ENCODE measurements at regions not wholly inside any gene's neighbourhood (a gene's known extent, or its start where the extent isn't known, plus 50 kb on each side); places are given as distances from the start of the nearest gene placed in this dataset.

GRCh38 chr4:31411565-31411964 lies 691.4 kb downstream of the PCDH7 start:
- Mint-ChIP-seq H3K4me3 (no peak overlapping the region), H3K27me3 (ENCODE audit: low read depth in 2 of 2) (no peaks in the 10 kb centered on the region), H3K36me3 (no peaks in the 10 kb centered on the region), H3K27ac (no peak overlapping the region), H3K9me3 (peaks cover 21% of the 10 kb centered on the region in 2 donors), H3K4me1 (no peaks in the 10 kb centered on the region)
- Histone ChIP-seq H3K4me3 (ENCODE audit: low read length) (no peak overlapping the region), H3K9me3 (ENCODE audit: control insufficient read depth, insufficient read depth, low read length) (peaks cover 4% of the 10 kb centered on the region), H3K27ac (ENCODE audit: low read length) (no peak overlapping the region), H3K4me1 (ENCODE audit: control insufficient read depth, insufficient read depth, low read length) (no peaks in the 10 kb centered on the region), H3K36me3 (ENCODE audit: control insufficient read depth, insufficient read depth, low read length) (no peaks in the 10 kb centered on the region), H3K27me3 (ENCODE audit: control insufficient read depth, insufficient read depth, low read length) (no peaks in the 10 kb centered on the region)
- no peak for ATAC-seq
- intact Hi-C loops (cut with micrococcal nuclease) = no loop called here
- no CpG with 5 or more reads among the region's 1 CpG for WGBS (ENCODE audit: insufficient coverage)
- no peak for DNase-seq
- no peak for TF ChIP-seq CTCF (IDR thresholded peaks at IDR 0.05)

- Mint-ChIP-seq H3K4me3 (no peak overlapping the region), H3K27me3 (ENCODE audit: low read depth in 2 of 2) (no peaks in the 10 kb centered on the region), H3K4me1 (no peaks in the 10 kb centered on the region), H3K27ac (no peak overlapping the region), H3K9me3 (peaks cover 12 to 26% of the 10 kb centered on the region in 2 donors), H3K36me3 (no peaks in the 10 kb centered on the region)
- WGBS (ENCODE audit: insufficient coverage) = 91% methylated on average over 2 of the region's 3 CpGs
- H3K27me3 ChIP-seq (ENCODE audit: control insufficient read depth, insufficient read depth, low read length) = no peaks in the 10 kb centered on the region
- H3K4me3 ChIP-seq (ENCODE audit: low read length) = no peak overlapping the region
- intact Hi-C loops (cut with micrococcal nuclease) = no loop called here
- no peak for TF ChIP-seq CTCF (IDR thresholded peaks at IDR 0.05)
- no peak overlapping the region for H3K27ac ChIP-seq (ENCODE audit: low read length)
- ATAC-seq (no peak), DNase-seq (no peak)
- no peaks in the 10 kb centered on the region for H3K4me1 ChIP-seq (ENCODE audit: control insufficient read depth, insufficient read depth, low read length)
- H3K9me3 ChIP-seq (ENCODE audit: control insufficient read depth, insufficient read depth, low read length) = no peaks in the 10 kb centered on the region
- H3K36me3 ChIP-seq (ENCODE audit: control insufficient read depth, insufficient read depth, low read length) = no peaks in the 10 kb centered on the region
Observed at GRCh38 chr4:31415629-31416028, 695.5 kb downstream of the PCDH7 start.

- WGBS (ENCODE audit: insufficient coverage) = 86% methylated on average over 7 of the region's 7 CpGs
- Histone ChIP-seq H3K9me3 (ENCODE audit: control insufficient read depth, insufficient read depth, low read length) (no peaks in the 10 kb centered on the region), H3K27ac (ENCODE audit: low read length) (no peak overlapping the region), H3K4me3 (ENCODE audit: low read length) (no peak overlapping the region), H3K36me3 (ENCODE audit: control insufficient read depth, insufficient read depth, low read length) (no peaks in the 10 kb centered on the region), H3K4me1 (ENCODE audit: control insufficient read depth, insufficient read depth, low read length) (no peaks in the 10 kb centered on the region), H3K27me3 (ENCODE audit: control insufficient read depth, insufficient read depth, low read length) (no peaks in the 10 kb centered on the region)
- DNase-seq = no peak
- no peaks in the 10 kb centered on the region for H3K36me3 Mint-ChIP-seq
- H3K4me1 Mint-ChIP-seq = no peaks in the 10 kb centered on the region
- ATAC-seq = no peak
- no peak for TF ChIP-seq CTCF (IDR thresholded peaks at IDR 0.05)
- no peaks in the 10 kb centered on the region for H3K27me3 Mint-ChIP-seq (ENCODE audit: low read depth in 2 of 2)
- H3K27ac Mint-ChIP-seq = no peak overlapping the region
- peaks cover 8 to 20% of the 10 kb centered on the region in 2 donors for H3K9me3 Mint-ChIP-seq
- intact Hi-C loops (cut with micrococcal nuclease) = no loop called here
- H3K4me3 Mint-ChIP-seq = no peak overlapping the region
Observed at GRCh38 chr4:31416498-31416897, 696.3 kb downstream of the PCDH7 start.

GRCh38 chr4:31417040-31417439 lies 696.9 kb downstream of the PCDH7 start:
- Mint-ChIP-seq H3K36me3 (no peaks in the 10 kb centered on the region), H3K27me3 (ENCODE audit: low read depth in 2 of 2) (no peaks in the 10 kb centered on the region), H3K4me3 (no peak overlapping the region), H3K4me1 (no peaks in the 10 kb centered on the region), H3K27ac (no peak overlapping the region), H3K9me3 (peaks cover 8 to 20% of the 10 kb centered on the region in 2 donors)
- Histone ChIP-seq H3K27ac (ENCODE audit: low read length) (no peak overlapping the region), H3K27me3 (ENCODE audit: control insufficient read depth, insufficient read depth, low read length) (no peaks in the 10 kb centered on the region), H3K9me3 (ENCODE audit: control insufficient read depth, insufficient read depth, low read length) (no peaks in the 10 kb centered on the region), H3K36me3 (ENCODE audit: control insufficient read depth, insufficient read depth, low read length) (no peaks in the 10 kb centered on the region), H3K4me3 (ENCODE audit: low read length) (no peak overlapping the region), H3K4me1 (ENCODE audit: control insufficient read depth, insufficient read depth, low read length) (no peaks in the 10 kb centered on the region)
- no peak for DNase-seq
- 88% methylated on average over 3 of the region's 3 CpGs for WGBS (ENCODE audit: insufficient coverage)
- no peak for ATAC-seq
- no peak for TF ChIP-seq CTCF (IDR thresholded peaks at IDR 0.05)
- intact Hi-C loops (cut with micrococcal nuclease) = no loop called here

All from natural killer cell (primary cell).